ENCODE measurements at regions not wholly inside any gene's neighbourhood (a gene's known extent, or its start where the extent isn't known, plus 50 kb on each side); places are given as distances from the start of the nearest gene placed in this dataset.

DNA sequence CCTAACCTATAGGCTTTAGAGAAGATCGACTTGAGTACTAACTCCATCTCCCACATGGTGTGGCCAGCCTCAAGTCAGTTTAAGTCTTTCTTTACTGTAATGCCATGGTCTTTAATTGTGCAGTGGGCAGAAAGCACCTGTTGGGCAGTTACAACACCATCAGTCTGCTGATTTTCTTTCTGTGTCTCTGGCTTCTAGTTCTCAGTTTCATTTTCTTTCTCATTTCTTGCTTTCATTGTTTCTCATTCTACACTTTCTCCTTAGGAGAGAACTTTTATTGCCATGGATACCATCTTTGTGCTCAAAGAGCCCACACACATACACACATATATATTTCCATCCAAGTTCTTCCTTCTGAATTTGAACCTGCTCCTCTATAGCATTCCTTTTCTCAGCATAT lies 96.1 kb upstream of the SLC16A7 start:
- peak; percentile 2 for DNase-seq (ENCODE audit: low read depth, low spot score)
- Histone ChIP-seq H2AFZ (ENCODE audit: control insufficient read depth, low read depth, low read length) (no peak overlapping the region), H3K4me1 (ENCODE audit: control insufficient read depth, insufficient read depth, low read length) (no peaks in the 10 kb centered on the region), H3K9ac (ENCODE audit: control insufficient read depth, insufficient read depth, low read length) (no peak overlapping the region), H3K36me3 (ENCODE audit: control insufficient read depth in 2 of 2, insufficient read depth in 2 of 2, low read length in 1 of 2) (no peaks in the 10 kb centered on the region), H3K9me3 (replicated peaks; ENCODE audit: control insufficient read depth, insufficient read depth, low read length) (no peaks in the 10 kb centered on the region), H4K20me1 (ENCODE audit: control insufficient read depth, insufficient read depth) (no peaks in the 10 kb centered on the region), H3K4me3 (no peak overlapping the region), H3K4me2 (ENCODE audit: control insufficient read depth, insufficient read depth) (0 out of 2 replicates have a peak overlapping the region, but pooled peaks have one; percentile 33), H3K27me3 (replicated peaks in 1 of 2; ENCODE audit: control insufficient read depth in 2 of 2, insufficient read depth in 2 of 2, low read length in 1 of 2) (no peaks in the 10 kb centered on the region), H3K79me2 (ENCODE audit: control insufficient read depth, insufficient read depth, low read length) (no peaks in the 10 kb centered on the region), H3K27ac (ENCODE audit: control insufficient read depth, insufficient read depth) (no peak overlapping the region)
- FAIRE-seq = no peak
- ChIA-PET SMC1A (ENCODE audit: uncharacterized antibody, unreplicated experiment) (no interaction called here), RAD21 (ENCODE audit: unreplicated experiment) (no interaction called here), CTCF (interaction anchor here (0.7 kb wide), 1 partner anchor 148 kb away, joined by 4 read pairs; no protein-coding TSS in a partner anchor), POLR2A (no interaction called here)
- no peak for TF ChIP-seq CREB1 (IDR thresholded peaks at IDR 0.05; ENCODE audit: low read depth)
- TF ChIP-seq HCFC1 (IDR thresholded peaks at IDR 0.05; ENCODE audit: low read length) = no peak
- no peak for TF ChIP-seq SMAD1 (IDR thresholded peaks at IDR 0.05; ENCODE audit: low read depth, partially characterized antibody)
- peak; percentile 49 for TF ChIP-seq JUNB (IDR thresholded peaks at IDR 0.05)
- TF ChIP-seq YBX1 (IDR thresholded peaks at IDR 0.05) = no peak
- TF ChIP-seq EP300 (IDR thresholded peaks at IDR 0.05; ENCODE audit: borderline replicate concordance in 1 of 2, control insufficient read depth in 1 of 2, low read depth in 2 of 2, low read length in 2 of 2) = peak in 1 of 2 experiments; percentile 23; a peak in 1 of 4 replicates
- TF ChIP-seq, protein P1, sequence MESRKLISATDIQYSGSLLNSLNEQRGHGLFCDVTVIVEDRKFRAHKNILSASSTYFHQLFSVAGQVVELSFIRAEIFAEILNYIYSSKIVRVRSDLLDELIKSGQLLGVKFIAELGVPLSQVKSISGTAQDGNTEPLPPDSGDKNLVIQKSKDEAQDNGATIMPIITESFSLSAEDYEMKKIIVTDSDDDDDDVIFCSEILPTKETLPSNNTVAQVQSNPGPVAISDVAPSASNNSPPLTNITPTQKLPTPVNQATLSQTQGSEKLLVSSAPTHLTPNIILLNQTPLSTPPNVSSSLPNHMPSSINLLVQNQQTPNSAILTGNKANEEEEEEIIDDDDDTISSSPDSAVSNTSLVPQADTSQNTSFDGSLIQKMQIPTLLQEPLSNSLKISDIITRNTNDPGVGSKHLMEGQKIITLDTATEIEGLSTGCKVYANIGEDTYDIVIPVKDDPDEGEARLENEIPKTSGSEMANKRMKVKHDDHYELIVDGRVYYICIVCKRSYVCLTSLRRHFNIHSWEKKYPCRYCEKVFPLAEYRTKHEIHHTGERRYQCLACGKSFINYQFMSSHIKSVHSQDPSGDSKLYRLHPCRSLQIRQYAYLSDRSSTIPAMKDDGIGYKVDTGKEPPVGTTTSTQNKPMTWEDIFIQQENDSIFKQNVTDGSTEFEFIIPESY (IDR thresholded peaks at IDR 0.05) = no peak
- in situ Hi-C loops (cut with MboI) = no loop called here
- intact Hi-C loops (cut with micrococcal nuclease; ENCODE audit: unreplicated experiment) = no loop called here
- no TSS peak for BruUV-seq (replicated peaks)
- peak; percentile 84 for ATAC-seq
- 0% methylated on average over 1 of the region's 1 CpG for WGBS (ENCODE audit: insufficient coverage, insufficient replicate concordance, low lambda C conversion rate, missing lambda C conversion rate)

DNA sequence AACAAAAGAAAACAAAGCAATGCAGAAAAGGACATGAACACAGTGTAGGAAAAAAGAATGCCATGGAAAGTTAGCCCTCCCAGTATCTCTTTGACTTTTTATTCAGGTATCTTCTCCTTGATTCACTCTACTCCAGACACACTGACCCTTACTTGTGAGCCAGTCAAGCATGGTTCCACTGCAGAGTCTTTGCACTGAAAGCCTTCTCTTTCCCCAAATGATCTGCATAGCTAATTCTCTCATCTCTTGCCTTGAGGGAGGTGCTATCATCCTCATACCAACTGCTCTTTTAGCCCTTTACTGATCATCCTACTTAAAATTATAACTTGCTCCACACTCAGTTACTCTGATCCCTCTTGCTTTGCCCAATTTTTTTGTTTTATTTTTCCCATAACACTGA lies 101.2 kb upstream of the SLC16A7 start:
- Histone ChIP-seq H3K9me3 (replicated peaks; ENCODE audit: control insufficient read depth, insufficient read depth, low read length) (no peaks in the 10 kb centered on the region), H3K36me3 (ENCODE audit: control insufficient read depth in 2 of 2, insufficient read depth in 2 of 2, low read length in 1 of 2) (no peaks in the 10 kb centered on the region), H3K4me2 (ENCODE audit: control insufficient read depth, insufficient read depth) (no peak overlapping the region), H2AFZ (ENCODE audit: control insufficient read depth, low read depth, low read length) (no peak overlapping the region), H3K27ac (ENCODE audit: control insufficient read depth, insufficient read depth) (no peak overlapping the region), H3K4me1 (ENCODE audit: control insufficient read depth, insufficient read depth, low read length) (no peaks in the 10 kb centered on the region), H3K4me3 (no peak overlapping the region), H3K79me2 (ENCODE audit: control insufficient read depth, insufficient read depth, low read length) (no peaks in the 10 kb centered on the region), H4K20me1 (ENCODE audit: control insufficient read depth, insufficient read depth) (no peaks in the 10 kb centered on the region), H3K9ac (ENCODE audit: control insufficient read depth, insufficient read depth, low read length) (no peak overlapping the region), H3K27me3 (replicated peaks in 1 of 2; ENCODE audit: control insufficient read depth in 2 of 2, insufficient read depth in 2 of 2, low read length in 1 of 2) (no peaks in the 10 kb centered on the region)
- RAD21 ChIA-PET (ENCODE audit: unreplicated experiment) = no interaction called here
- FAIRE-seq (no peak), ATAC-seq (no peak), DNase-seq (ENCODE audit: low read depth, low spot score) (no peak)
- no TSS peak for BruUV-seq (replicated peaks)
- CTCF ChIA-PET = no interaction called here
- intact Hi-C loops (cut with micrococcal nuclease; ENCODE audit: unreplicated experiment) = no loop called here
- POLR2A ChIA-PET = no interaction called here
- in situ Hi-C loops (cut with MboI) = no loop called here
- SMC1A ChIA-PET (ENCODE audit: uncharacterized antibody, unreplicated experiment) = no interaction called here
- TF ChIP-seq, protein P2, sequence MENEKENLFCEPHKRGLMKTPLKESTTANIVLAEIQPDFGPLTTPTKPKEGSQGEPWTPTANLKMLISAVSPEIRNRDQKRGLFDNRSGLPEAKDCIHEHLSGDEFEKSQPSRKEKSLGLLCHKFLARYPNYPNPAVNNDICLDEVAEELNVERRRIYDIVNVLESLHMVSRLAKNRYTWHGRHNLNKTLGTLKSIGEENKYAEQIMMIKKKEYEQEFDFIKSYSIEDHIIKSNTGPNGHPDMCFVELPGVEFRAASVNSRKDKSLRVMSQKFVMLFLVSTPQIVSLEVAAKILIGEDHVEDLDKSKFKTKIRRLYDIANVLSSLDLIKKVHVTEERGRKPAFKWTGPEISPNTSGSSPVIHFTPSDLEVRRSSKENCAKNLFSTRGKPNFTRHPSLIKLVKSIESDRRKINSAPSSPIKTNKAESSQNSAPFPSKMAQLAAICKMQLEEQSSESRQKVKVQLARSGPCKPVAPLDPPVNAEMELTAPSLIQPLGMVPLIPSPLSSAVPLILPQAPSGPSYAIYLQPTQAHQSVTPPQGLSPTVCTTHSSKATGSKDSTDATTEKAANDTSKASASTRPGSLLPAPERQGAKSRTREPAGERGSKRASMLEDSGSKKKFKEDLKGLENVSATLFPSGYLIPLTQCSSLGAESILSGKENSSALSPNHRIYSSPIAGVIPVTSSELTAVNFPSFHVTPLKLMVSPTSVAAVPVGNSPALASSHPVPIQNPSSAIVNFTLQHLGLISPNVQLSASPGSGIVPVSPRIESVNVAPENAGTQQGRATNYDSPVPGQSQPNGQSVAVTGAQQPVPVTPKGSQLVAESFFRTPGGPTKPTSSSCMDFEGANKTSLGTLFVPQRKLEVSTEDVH (IDR thresholded peaks at IDR 0.05; ENCODE audit: low read depth, partially characterized antibody) = no peak
- TF ChIP-seq RUNX3 (IDR thresholded peaks at IDR 0.05; ENCODE audit: low read length) (no peak), PAX5 (IDR thresholded peaks at IDR 0.05; ENCODE audit: borderline replicate concordance, low read depth, low read length) (no peak), ATF7 (IDR thresholded peaks at IDR 0.05; ENCODE audit: low read depth) (no peak)

Data from GM12878 (cell line).